Ishikawa (cell line): ENCODE measurements at regions not wholly inside any gene's neighbourhood (a gene's known extent, or its start where the extent isn't known, plus 50 kb on each side); places are given as distances from the start of the nearest gene placed in this dataset.

Source experiments
- CEBPB ChIP-seq: IDR thresholded peaks from 2 replicates; pipeline ENCODE4 v1.6.1; 2012
- EP300 ChIP-seq: IDR thresholded peaks from 2 replicates; pipeline ENCODE4 v1.6.1; 2012; ENCODE audit warnings: borderline replicate concordance
- RAD21 ChIP-seq: IDR thresholded peaks from 2 replicates; pipeline ENCODE4 v1.6.1; 2012; ENCODE audit warnings: low read depth
- TAF1 ChIP-seq: IDR thresholded peaks from 2 replicates; pipeline ENCODE4 v1.6.1; 2012; ENCODE audit warnings: low read depth, mild to moderate bottlenecking
- TCF12 ChIP-seq: IDR thresholded peaks from 2 replicates; pipeline ENCODE4 v1.6.1; 2012; ENCODE audit warnings: low read depth

DNA sequence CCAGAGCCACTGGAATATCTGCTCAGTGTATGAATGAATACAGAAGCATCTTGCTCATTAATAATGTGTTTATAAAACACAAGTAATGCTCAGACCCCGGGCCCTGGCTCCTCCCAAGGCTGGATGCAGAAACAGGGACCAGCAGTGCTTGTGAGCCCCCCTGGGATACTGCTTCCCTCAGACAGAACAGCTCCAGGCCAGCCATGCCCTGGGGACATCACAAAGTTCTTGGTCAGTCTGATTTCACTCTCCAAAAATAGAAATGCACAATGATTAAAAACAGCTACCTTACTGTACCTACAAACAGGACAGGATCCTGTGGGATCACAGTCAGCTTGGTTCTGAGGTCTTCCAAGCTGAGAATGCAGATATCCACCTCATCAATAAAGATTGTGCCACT lies 68.2 kb downstream of the ABCC12 start:
- TF ChIP-seq TAF1 (no peak), CEBPB (no peak), RAD21 (no peak), TCF12 (no peak), EP300 (no peak)
